ENCODE measurements at regions not wholly inside any gene's neighbourhood (a gene's known extent, or its start where the extent isn't known, plus 50 kb on each side); places are given as distances from the start of the nearest gene placed in this dataset.

GRCh38 chr11:38968951-38969350 lies 2370.9 kb upstream of the RAG2 start:
- H3K4me1 Mint-ChIP-seq, result no peaks in the 10 kb centered on the region
- WGBS (ENCODE audit: extremely low coverage, insufficient read length, low lambda C conversion rate), result no CpG with 5 or more reads among the region's 1 CpG
- no peak overlapping the region for H2BK5ac ChIP-seq (ENCODE audit: insufficient read length, low read length)
- H3K14ac ChIP-seq (ENCODE audit: insufficient read depth, low read length), result no peak overlapping the region
- H3K4me3 Mint-ChIP-seq, result no peak overlapping the region
- no peaks in the 10 kb centered on the region for H4K20me1 ChIP-seq (ENCODE audit: control insufficient read depth, insufficient read depth, insufficient read length)
- no peak overlapping the region for H3K18ac ChIP-seq (ENCODE audit: insufficient read length, low read depth, low read length)
- no peak overlapping the region for H3K4me2 ChIP-seq (ENCODE audit: insufficient read depth, insufficient read length, low read length)
- H3K4ac ChIP-seq (ENCODE audit: low read depth, low read length), result no peak overlapping the region
- H2AFZ ChIP-seq (ENCODE audit: low read length), result no peak overlapping the region
- H4K91ac ChIP-seq (ENCODE audit: insufficient read length, low read depth, low read length), result no peak overlapping the region
- H3K79me2 ChIP-seq (ENCODE audit: insufficient read depth, low read length), result no peaks in the 10 kb centered on the region
- no peak overlapping the region for H3K9ac ChIP-seq (ENCODE audit: extremely low read depth, insufficient read length, low read length)
- H3K56ac ChIP-seq (ENCODE audit: insufficient read length, low read depth, low read length), result no peak overlapping the region
- no peaks in the 10 kb centered on the region; the same call in 1 of the 2 replicates for H3K27me3 Mint-ChIP-seq (ENCODE audit: low read depth)
- H3K27ac Mint-ChIP-seq, result no peak overlapping the region
- H3K4me1 ChIP-seq (ENCODE audit: insufficient read depth, low read length), result no peaks in the 10 kb centered on the region
- no peak overlapping the region for H2BK20ac ChIP-seq (ENCODE audit: low read depth, low read length, poor library complexity, severe bottlenecking)
- H3K27ac ChIP-seq (ENCODE audit: insufficient read length, low read depth, low read length), result no peak overlapping the region
- no peak overlapping the region for H2BK120ac ChIP-seq (ENCODE audit: low read depth, low read length, poor library complexity, severe bottlenecking)
- no peak overlapping the region for H2AK5ac ChIP-seq (ENCODE audit: insufficient read length, low read length)
- TF ChIP-seq CTCF (conservative IDR thresholded peaks at IDR 0.05), result no peak
- H3K79me1 ChIP-seq (ENCODE audit: insufficient read depth, low read depth, low read length, poor library complexity, severe bottlenecking), result no peaks in the 10 kb centered on the region
- H3K27me3 ChIP-seq (ENCODE audit: insufficient read depth, low read length), result no peaks in the 10 kb centered on the region
- no peak overlapping the region for H2BK15ac ChIP-seq (ENCODE audit: low read depth, low read length)
- no peak overlapping the region for H3K23ac ChIP-seq (ENCODE audit: insufficient read length, low read depth, low read length)
- no peak overlapping the region for H4K8ac ChIP-seq (replicated peaks; ENCODE audit: insufficient read length, low read depth, low read length)
- H3K23me2 ChIP-seq (ENCODE audit: insufficient read length, low read depth, low read length, poor library complexity, severe bottlenecking), result no peaks in the 10 kb centered on the region
- no peaks in the 10 kb centered on the region for H3K9me3 Mint-ChIP-seq
- no peak overlapping the region for H2BK12ac ChIP-seq (ENCODE audit: insufficient read length, low read depth, low read length)
- H3T11ph ChIP-seq (ENCODE audit: low read length), result no peak overlapping the region
- no peaks in the 10 kb centered on the region for H3K9me3 ChIP-seq (ENCODE audit: control insufficient read depth, low read depth, low read length)
- H4K5ac ChIP-seq (ENCODE audit: insufficient read length, low read depth, low read length), result no peak overlapping the region
- DNase-seq, result no peak
- H3K36me3 Mint-ChIP-seq (ENCODE audit: insufficient read depth in 1 of 3, low read depth in 3 of 3), result no peaks in the 10 kb centered on the region
